HepG2 (cell line): ENCODE measurements at regions not wholly inside any gene's neighbourhood (a gene's known extent, or its start where the extent isn't known, plus 50 kb on each side); places are given as distances from the start of the nearest gene placed in this dataset.

ENCODE experiments used
- ELF1 ChIP-seq: sonication (generic); formaldehyde crosslinking; IDR thresholded peaks from 2 replicates; pipeline ENCODE4 v1.4.0; 2020; ENCODE audit warnings: missing genetic modification reagents
- EP300 ChIP-seq, 3 experiments: sonication (generic) in 1 of 3; formaldehyde crosslinking in 1 of 3; IDR thresholded peaks; 2 replicates each; pipeline versions ENCODE4 v1.5.1 to v1.6.1; 2011 to 2020; ENCODE audit warnings: low read depth in 2 of 3, low read length in 2 of 3, borderline replicate concordance in 1 of 3, improper control_type of control experiment in 1 of 3, mild to moderate bottlenecking in 1 of 3, missing genetic modification reagents in 1 of 3, moderate library complexity in 1 of 3
- GABPA ChIP-seq, 2 experiments: IDR thresholded peaks; 2 replicates each; pipeline ENCODE4 v1.6.1; 2011 to 2016; ENCODE audit warnings: low read depth in 2 of 2, low read length in 1 of 2, missing biosample characterization in 1 of 2, missing genetic modification characterization in 1 of 2
- HOXA9 ChIP-seq: sonication (generic); formaldehyde crosslinking; IDR thresholded peaks from 2 replicates; pipeline ENCODE4 v1.8.1; 2022; ENCODE audit warnings: missing genetic modification reagents, mild to moderate bottlenecking, moderate library complexity, borderline replicate concordance
- POLR2AphosphoS5 ChIP-seq: IDR thresholded peaks from 2 replicates; pipeline ENCODE4 v1.6.1; 2012; ENCODE audit warnings: low read depth, low read length
- REL ChIP-seq: sonication (generic); formaldehyde crosslinking; conservative IDR thresholded peaks from 2 replicates; pipeline ENCODE4 v1.8.0; 2022; ENCODE audit warnings: mild to moderate bottlenecking, missing genetic modification reagents, moderate library complexity
- ZNF274 ChIP-seq: sonication (generic); formaldehyde crosslinking; IDR thresholded peaks from 2 replicates; pipeline ENCODE4 v1.5.1; 2020; ENCODE audit warnings: mild to moderate bottlenecking, missing genetic modification reagents
- TF ChIP-seq, protein P1 (sequence below): sonication (generic); formaldehyde crosslinking; IDR thresholded peaks from 2 replicates; pipeline ENCODE4 v1.5.0; 2020; ENCODE audit warnings: mild to moderate bottlenecking, missing genetic modification reagents, moderate library complexity

DNA sequence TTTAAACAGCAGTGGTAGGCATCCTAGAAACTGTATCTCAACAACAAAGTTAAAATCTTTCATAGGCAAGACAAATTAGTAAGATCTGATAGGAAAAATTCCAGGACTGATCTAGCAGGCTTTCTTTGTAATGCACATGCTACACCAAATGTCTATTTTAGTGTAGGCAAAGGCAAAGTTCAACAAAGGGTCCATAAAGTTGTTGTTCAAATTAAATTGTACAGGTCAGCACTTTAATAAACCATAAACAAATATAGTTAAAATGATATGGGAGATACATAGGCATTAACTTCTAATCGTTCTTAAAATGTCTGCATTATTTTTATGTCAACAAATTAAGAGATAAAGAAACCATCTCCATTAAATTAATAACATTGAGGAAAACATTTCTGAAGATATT lies 413.0 kb downstream of the TUSC7 start:
- TF ChIP-seq POLR2AphosphoS5 (no peak), REL (CRISPR knock-in tag) (no peak), GABPA (IDR thresholded peaks at IDR 0.05; ENCODE audit: low read depth, low read length) (no peak), GABPA (CRISPR knock-in tag; IDR thresholded peaks at IDR 0.05; ENCODE audit: low read depth) (no peak), HOXA9 (CRISPR knock-in tag) (no peak), ELF1 (CRISPR knock-in tag) (no peak), EP300 (IDR thresholded peaks at IDR 0.05; ENCODE audit: low read depth in 2 of 2, low read length in 2 of 2) (no peak), EP300 (CRISPR knock-in tag; IDR thresholded peaks at IDR 0.05; ENCODE audit: borderline replicate concordance) (no peak), ZNF274 (no peak)
- TF ChIP-seq, protein P1, sequence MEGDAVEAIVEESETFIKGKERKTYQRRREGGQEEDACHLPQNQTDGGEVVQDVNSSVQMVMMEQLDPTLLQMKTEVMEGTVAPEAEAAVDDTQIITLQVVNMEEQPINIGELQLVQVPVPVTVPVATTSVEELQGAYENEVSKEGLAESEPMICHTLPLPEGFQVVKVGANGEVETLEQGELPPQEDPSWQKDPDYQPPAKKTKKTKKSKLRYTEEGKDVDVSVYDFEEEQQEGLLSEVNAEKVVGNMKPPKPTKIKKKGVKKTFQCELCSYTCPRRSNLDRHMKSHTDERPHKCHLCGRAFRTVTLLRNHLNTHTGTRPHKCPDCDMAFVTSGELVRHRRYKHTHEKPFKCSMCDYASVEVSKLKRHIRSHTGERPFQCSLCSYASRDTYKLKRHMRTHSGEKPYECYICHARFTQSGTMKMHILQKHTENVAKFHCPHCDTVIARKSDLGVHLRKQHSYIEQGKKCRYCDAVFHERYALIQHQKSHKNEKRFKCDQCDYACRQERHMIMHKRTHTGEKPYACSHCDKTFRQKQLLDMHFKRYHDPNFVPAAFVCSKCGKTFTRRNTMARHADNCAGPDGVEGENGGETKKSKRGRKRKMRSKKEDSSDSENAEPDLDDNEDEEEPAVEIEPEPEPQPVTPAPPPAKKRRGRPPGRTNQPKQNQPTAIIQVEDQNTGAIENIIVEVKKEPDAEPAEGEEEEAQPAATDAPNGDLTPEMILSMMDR, result no peak
